NCI-H1930 (cell line): ENCODE measurements at regions not wholly inside any gene's neighbourhood (a gene's known extent, or its start where the extent isn't known, plus 50 kb on each side); places are given as distances from the start of the nearest gene placed in this dataset.

Experiments used
- DNase-seq, 2 experiments: peaks; one replicate each; lab custom pipeline; 2025; lab: John Stamatoyannopoulos, UW

DNA sequence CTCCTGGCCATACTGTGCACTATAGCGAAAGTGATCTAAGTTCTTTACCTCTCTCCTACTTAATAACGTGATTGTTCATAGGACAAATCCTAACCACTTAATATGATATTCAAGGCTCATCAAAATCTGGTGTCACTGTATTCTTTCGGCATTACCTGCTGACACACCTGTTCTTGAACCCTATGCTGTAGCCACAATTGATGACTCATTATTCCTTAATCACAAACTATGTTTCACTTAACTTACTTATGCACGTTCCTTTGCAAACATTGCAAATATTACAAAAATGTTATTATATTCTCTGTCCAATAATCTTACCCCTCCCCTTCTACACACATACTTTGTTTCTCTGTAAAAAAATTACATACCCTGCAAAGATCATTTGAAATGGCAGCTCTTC is 158.1 kb upstream of the ADRA1B start:
- no peak for DNase-seq

DNA sequence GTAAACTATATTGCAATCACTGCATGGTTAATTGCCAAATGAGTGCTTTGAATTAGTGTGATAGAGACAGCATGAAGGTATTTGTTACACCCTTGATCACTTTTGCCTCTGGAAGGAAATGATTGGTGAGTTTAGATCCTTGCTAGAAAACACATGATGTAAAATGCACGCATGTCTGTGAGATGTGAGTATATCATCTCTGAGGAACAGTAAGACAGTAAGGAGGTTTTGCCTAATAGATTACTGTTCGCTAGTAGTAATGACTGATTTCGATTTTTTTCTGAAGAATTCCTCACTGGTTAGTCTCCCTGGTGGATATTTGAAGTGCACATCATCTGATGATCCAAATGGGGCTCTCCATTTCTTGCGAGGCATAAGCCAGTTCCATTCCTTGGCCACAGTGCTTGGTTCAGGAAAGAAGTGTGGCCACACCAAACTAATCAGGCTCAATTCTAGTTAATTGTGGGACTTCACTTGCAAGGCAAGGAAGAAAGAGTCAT is 156.4 kb upstream of the ADRA1B start:
- DNase-seq, result no peak

DNA sequence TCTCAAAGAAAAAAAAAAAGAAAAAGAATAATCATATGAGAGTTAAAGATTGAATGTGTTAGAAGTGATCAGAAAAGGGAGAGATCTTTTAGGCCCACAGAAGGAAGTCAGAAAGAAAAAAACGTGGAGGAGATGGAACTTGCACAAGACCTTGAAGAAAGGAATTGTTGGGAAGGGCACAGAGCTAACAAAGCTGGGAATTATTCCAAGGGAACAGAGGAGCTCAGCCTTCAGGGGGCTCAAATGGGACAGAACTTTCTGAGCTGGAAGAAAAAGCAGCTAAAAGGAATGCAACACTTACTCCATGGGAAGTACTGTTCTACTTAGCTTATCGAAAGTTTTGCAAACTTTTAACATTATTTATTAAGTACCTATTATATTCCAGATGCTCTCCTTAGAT is 153.4 kb upstream of the ADRA1B start:
- DNase-seq, result no peak

DNA sequence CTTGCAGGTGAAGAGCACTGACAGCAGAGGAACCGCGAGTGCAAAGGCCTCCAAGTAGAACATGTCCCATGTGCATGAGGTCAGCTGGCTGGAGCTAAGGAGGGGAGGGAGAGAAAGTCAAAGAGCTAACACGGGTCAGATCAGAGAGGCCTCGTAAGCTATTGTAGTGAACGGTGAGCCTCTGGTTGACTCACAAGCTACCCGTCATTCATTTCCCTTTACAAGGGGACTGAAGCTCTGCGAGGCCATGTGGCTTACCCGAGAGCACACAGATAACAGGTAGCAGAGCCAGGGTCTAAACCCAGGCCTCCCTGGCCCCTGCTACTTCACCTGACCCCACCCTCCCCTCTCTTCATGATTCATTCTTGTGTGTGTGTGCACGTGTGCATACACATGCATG is 152.7 kb upstream of the ADRA1B start:
- DNase-seq, result no peak

DNA sequence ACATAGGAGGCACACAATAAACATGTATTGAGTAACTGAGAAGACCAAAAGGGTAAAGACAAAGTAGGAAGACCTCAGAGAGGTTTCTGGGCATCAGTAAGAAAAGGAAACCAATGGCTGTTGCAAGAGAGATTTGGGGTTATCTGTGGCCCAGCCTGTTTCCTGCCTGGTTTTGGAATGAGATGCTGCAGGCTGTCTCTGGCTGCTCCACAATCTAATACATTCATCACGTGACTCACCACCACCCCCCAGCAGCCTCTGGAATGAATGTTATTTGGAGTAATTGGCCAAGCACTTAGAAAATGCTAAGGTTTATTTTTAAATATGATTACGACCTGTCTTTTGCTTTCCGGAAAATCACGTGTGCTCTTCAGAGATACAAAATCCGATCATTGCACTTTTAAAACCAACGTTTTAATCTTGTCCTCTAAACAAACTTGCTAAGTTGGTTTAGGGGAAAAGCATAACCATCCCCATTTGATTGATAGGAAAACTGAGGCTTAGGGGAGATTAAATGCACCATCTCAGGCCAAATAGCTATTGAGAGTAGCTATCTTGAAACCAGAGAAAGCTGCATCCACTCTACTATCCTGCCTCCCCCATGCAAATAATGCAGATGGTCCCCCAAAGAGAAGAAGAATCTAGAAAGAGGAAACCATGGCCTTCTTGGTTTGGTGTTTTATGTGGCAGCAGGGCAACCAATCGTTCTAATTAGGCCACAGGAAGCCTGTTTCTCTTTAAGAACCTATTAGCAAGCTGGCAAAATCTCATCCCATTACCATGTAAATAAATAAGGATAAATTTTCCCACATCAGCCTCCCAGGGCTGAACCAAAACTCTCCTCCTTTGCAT is 151.8 kb upstream of the ADRA1B start:
- no peak for DNase-seq

DNA sequence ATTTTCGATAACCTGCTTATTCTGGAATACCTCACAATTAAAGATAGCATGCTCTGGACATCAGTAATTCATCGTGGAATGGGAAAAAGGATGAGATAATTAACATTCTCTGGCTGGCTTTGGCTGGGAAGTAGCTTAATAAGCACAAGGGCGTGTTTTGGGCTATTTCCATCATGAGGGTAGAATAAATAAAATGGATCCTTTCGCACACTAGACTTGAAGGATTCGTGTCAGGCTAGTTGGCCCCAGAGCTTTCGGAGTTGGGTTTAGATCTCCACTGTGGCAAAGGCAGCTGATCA is 151.2 kb upstream of the ADRA1B start:
- DNase-seq, result no peak

DNA sequence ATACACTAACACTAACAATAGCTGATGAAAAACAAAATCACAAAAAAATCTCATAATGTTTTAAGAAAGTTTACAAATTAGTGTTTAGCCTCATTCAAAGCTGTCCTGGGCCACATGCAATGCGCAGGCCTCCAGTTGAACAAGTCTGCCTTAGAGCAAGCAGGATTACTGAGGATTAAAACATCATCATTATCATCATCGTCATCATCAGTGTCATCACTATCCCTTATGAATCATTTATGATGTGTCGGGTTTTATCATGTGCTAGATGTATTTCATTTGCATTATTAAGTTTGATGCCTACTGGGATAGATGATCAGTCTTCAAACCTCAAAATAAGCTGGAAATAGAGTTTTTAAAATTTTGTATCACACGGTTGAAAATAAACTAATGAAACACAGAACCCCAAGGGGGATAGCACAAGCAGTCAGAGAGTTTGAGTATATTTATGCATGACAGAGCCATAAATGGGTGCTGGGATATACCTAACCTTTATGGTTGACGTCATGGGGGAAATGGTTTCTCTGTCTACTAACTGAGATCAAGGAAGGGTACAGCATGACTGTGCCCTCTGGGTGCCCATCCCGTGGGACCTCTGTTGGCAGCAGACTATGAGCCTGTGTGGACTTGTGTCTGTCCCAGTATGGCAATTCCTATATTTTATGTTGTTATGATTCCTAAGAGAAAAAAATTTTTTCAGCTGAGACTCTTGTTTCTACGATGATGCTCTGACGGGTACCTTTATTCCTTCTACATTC is 150.3 kb upstream of the ADRA1B start:
- DNase-seq, result no peak

DNA sequence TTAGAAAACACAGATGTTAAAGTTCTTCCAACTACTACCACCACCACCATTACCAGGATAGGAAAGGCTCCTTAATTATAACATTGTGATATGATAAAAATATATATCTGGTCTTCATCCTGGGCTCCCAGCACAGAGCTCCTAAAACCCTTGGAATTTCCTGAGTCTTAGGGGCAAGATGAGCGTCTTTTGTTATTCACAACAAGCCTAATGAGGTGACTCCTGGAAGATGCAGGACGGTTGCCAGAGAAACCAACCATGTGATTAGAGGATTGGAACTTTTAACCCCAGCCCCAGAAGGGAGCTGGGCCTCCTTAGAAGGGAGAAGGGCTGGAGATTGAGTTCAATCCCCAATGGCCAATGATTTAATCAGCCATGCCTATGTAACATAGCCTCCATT is 148.0 kb upstream of the ADRA1B start:
- DNase-seq, result no peak

DNA sequence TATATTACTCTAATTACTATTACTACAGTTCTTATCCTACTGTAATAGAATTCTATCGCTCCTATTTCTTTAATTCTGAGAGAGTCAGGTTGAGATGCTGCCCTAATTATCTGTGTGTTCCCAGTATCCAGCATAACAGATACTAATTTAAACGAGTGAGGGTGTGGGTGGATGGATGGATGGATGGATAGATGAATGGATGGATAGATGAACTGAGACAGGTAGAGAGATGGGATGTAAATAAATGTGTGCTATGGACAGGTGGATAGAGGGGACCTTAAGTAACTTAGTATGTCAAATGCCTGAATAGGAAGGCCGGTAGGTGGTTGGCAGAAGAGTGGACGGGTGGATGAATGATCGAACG is 143.6 kb upstream of the ADRA1B start:
- no peak for DNase-seq

DNA sequence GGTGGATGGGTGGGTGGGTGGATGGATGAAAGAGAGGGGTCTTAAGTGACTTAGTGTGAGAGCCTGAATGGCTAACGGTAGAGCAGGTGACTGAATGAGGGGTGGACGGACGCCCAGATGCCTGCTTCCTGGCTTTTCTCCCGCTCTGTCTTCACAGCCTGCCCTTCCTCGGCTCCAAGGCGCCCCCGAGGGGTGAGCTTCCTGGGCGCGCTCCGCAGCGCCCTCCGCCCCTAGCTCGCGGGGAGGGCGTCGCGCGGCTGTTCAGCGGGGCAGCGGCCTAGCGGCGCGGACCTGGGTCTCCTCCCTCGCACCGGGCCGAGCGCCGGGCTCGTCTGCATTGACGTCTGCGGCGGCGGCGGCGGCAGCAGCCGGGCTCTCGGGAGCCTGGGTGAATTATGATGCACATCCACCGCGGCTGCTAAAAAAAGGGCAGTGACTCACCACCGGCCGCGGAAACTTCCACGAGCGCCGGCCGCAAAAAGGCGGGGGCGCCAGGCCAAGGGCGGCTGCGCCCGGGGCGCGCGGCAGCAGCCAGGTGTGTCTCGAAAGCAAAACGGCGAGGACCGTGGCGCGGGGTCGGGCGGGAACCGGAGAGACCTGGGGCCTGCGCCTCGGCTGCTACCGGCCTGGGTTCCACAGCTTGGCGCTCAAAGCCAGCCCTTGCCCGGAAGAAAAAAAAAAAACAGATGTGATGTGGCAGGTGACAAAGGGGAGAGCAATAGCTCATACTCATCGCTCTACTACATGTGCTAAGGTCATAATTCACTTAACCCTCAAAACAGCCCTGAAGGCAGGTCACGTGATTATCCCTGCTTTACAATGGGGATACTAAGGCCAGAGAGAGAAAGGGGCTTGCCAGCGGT is 143.0 kb upstream of the ADRA1B start:
- peak; percentile 33 to 40 for DNase-seq

DNA sequence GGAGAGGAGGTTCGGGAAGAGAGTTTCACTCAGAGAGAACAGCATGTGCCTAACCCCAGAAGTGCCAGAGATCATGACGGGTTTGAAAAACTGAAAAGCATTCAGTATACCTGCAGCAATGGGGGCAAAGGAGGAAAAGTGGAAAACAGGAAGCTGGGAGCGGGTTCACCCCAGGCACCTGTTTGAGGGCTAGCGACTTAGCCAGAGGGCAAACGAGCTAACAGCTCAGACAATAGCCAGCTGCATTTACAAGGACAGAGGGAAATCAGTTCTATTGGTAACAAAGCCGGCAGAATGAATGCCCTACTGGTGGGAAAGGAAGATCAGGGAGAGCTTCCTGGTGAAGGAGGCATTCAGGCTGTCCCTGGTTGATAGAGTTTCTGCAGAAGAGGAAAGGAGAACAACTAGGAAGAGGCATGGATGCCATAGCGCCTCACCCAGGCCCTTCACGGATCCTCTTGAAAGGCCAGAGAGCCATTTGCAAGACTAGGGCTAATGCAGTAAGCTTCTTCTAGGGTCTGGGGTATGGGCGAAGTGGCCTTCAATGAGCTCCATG is 141.7 kb upstream of the ADRA1B start:
- DNase-seq, result no peak

DNA sequence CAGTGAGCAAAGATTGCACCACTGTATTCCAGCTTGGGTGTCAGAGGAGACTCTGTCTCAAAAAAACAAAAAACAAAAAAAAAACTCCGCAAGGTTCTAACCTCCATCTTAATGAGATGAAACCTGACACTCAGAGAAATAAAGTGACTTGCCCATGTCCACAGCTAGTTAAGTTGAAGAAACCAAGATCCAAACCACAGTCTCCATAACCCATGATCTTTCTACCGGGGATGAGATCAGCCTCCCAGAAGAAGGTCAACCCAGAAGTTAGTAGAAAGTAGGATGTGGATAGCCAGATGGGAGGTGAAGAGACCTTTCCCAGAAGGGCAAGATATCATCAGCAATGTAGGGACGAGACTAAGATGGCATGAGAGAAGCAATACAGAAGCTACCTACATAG is 140.4 kb upstream of the ADRA1B start:
- DNase-seq, result no peak

DNA sequence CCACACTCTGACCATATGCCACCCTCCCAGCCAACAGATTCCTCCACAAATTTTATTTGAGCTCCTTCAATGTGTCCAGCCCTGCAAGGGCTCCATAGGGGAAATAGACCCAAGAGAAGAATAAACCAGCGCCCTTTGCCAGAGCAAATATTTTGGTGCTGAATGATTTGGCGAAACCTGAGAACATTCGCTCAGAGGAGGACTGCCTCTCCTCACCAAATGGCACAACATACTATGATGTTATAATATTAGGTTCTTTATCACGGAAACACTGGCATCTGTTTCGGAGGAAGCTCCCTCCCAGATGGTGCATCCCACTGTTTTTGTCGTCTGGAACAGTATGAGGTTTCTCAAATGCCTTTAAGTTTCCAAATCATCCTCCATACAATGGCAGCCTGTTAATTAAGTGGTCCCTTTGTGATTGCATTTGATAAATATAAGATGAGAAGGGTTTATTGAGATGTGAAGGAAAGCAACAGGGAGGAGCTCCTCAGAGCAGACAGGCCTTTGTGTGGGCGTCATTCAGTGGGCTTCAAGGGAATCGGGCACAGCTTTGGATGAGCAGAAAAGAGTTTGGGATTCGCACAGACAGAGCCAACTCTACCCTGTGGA is 139.1 kb upstream of the ADRA1B start:
- no peak for DNase-seq

DNA sequence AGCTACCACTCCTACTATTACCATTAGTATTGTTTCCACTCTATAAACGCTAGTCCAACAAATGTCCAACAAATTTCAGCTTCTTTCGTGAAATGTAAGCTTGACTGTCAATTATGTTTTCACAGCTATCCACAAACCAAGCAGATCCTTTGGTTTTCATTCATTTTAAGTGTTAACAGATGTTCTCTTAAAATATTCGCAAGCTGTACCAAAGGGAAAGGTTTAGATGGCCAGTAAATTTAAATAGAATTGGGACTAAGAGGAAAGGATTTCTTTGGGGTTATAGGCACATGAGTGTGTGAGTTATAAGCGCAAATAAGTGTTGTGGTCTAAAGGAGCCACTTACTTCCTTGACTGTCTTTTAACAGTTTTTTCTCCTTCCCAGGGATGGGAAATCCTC is 136.8 kb upstream of the ADRA1B start:
- no peak for DNase-seq

DNA sequence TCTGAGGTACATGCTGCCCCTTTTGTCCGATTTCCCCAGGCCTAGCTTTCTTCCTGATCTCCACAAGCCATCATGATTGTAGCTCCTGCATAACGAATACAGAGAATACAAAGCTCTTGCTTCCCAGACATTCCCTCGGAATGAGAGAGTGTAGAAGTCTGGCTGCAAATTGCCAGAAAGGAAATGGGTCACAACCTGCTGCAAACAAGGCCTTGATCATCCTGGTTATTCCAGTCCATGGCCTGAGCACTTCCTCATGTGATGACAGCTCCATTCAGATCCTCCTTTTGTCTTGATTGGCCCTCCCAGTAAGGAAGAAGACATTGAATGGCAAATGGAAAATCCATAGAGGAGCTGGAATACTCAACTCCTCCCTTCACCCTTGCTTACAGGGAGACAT is 136.0 kb upstream of the ADRA1B start:
- DNase-seq, result no peak

DNA sequence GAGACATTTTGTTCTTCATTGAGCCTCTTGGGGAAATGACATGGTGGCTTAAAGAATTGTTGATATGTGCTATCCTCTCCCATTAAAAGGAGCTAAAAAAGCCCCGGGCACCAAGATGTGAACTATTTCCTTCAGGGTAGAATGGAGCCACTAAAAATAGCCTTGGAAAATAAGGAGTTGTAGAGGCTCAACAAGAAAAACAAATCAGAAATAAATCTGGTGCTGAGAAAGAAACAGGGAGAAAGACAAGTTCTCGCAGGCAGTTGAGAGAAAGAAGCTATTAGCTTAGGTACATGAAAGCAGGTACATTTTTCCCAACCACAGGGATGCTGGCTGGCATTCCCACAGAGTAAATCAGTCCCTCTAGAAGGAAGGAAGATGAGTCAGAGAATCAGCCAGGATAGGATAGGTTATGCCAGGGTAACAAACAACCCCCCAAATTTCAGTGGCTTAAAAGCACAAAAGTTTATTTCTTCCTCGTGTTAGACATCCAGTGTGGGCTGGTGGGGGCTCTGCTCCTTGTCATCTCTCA is 134.6 kb upstream of the ADRA1B start:
- no peak for DNase-seq

DNA sequence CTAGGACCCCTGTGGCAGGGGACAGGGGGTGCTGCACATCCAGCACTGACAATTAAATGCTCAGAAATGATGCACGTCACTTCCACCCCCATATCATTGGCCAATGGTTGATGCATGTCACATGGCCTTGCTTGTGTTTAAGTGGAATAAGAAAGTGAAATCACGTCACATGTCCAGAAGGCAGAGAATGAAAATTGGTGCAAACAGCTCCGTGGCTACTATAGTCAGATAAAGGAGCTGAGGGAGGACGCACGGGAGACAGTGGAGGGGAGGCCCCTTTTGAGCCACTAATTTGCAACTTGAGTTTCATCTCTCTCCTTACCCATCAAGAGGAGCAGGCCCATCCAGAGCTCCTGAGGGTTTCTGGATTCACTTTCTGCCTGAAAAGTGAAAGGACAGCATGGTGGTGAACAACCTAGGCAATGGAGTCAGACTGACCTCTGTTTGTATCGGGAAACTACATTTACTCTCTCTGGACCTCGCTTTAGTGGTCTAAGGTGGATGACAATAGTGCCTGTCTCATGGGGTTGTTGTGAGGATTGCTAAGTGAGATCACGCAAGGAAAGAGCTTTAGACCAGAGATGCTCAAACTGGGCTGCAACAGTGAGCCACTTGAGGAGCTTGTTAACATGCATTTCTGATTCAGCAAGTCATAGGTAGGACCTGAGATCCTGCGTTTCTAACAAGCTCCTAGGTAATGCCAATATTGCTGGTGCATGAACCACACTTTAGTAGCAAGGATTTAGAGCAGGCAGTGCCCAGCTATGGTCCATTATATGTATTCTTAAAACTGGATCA is 133.9 kb upstream of the ADRA1B start:
- no peak for DNase-seq

DNA sequence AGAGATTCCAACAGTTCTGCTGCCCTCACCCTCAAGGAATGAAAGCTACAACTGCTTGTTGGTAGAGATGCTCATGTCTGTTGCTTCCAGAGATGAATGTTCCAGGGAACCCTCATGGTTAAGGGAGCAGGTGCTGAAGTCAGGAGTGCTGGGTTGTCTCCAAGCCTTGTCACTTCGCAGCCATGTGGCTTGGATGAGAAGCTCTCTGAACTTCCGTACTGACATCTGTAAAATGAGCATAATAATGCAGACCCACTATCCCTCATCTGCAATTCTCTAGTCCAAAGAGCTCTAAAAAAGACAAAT is 133.3 kb upstream of the ADRA1B start:
- no peak for DNase-seq

DNA sequence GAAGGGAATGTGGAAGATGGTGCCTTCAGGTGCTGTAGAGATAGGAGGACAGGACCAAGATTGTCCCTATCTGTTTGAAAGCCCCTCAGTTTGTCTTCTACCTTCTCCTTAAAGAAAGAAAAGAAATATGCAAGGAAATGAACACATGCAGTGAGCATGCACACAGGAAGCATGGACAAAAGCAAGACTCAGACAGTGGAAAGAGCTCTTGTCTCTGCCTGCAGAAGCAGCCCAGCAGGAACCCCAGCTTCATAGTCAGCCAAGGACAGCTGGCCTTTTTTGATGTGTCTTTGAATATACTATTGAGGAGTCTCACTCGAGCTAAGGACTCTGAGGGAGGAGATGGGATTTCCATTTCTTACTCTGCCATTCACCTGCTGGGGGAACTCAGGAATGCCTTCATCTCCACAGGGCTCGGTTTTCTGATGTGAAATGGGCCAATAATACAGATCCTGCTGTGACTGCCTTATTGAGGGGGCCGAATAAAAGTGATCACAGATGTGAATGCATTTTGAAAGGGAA is 132.5 kb upstream of the ADRA1B start:
- DNase-seq, result no peak

DNA sequence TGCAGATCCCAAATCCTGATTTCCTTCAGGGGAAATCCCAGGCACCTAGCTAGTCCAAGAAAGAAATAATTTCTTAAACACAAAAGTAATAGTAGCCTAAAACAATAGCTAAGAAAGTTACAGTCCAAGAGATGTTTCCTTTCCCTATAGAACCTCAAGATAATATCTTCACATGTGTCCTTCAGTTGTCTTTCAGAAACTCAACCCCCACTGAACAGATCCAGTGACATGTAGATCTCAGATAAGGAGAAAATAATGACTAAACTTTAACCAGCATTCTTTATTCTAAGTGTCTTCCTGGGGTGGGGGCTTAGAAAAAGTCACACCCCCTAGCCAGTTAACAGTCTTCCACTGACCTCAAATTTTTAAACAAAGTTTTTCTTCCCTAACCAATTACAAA is 131.3 kb upstream of the ADRA1B start:
- DNase-seq, result no peak

DNA sequence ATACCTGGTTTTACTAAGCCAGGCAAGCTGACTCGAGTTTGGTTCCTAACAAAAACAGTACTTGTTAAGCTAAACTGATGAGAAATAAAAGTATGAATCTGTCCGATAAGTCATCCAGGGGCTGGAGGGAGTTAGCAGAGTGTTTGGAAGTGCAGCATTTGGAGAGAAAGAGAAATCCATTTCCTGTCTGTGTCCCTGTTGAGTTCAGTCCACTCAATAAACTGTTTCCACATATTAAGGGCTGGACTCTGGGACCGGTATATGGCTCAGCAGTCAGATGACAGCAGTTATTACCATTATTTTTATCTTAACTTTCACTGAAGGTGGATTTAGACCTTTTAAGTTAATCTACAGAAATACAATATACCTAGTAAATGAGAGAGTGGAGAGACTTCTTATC is 130.6 kb upstream of the ADRA1B start:
- no peak for DNase-seq
